Upper lobe of left lung (tissue), 4 donors: ENCODE measurements at regions not wholly inside any gene's neighbourhood (a gene's known extent, or its start where the extent isn't known, plus 50 kb on each side); places are given as distances from the start of the nearest gene placed in this dataset.

Source experiments
- POLR2A ChIP-seq, 4 donors: fragments of 450-650 bp; IDR thresholded peaks; one replicate each; pipeline ENCODE4 v1.5.1; 2016 to 2017; ENCODE audit warnings: antibody characterized with exemption in 4 of 4, mild to moderate bottlenecking in 2 of 4
- POLR2AphosphoS5 ChIP-seq, 2 donors: sonication (generic); formaldehyde crosslinking; IDR thresholded peaks; one replicate each; pipeline ENCODE4 v1.5.1; 2017; ENCODE audit warnings: antibody characterized with exemption in 2 of 2
- TF ChIP-seq, protein P1 (sequence below), 6 experiments: fragments of 450-650 bp in 4 of 6; fragments of 200-600 bp in 2 of 6; sonication (generic) in 2 of 6; IDR thresholded peaks; one replicate each; pipeline ENCODE4 v1.5.1; 2016 to 2019; ENCODE audit warnings: antibody characterized with exemption in 6 of 6

DNA sequence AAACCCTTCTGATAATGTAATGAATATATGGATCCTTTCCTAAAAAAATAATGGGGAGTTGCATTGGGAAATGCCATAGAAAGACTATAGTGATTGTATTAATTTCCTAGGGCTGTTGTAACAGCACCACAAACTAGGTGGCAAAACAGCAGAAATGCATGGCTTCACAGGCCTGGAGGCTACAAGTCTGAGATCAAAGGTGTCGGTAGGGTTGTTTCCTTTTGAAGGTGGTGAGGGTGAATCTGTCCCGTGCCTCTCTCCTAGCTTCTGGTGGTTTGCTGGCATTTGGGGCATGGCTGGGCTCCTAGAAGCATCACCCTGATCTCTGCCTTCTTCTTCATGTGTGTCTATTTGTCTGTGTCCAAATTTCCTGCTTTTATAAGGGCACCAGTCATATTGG, 149.7 kb downstream of the INHBB start:
- TF ChIP-seq, protein P1, sequence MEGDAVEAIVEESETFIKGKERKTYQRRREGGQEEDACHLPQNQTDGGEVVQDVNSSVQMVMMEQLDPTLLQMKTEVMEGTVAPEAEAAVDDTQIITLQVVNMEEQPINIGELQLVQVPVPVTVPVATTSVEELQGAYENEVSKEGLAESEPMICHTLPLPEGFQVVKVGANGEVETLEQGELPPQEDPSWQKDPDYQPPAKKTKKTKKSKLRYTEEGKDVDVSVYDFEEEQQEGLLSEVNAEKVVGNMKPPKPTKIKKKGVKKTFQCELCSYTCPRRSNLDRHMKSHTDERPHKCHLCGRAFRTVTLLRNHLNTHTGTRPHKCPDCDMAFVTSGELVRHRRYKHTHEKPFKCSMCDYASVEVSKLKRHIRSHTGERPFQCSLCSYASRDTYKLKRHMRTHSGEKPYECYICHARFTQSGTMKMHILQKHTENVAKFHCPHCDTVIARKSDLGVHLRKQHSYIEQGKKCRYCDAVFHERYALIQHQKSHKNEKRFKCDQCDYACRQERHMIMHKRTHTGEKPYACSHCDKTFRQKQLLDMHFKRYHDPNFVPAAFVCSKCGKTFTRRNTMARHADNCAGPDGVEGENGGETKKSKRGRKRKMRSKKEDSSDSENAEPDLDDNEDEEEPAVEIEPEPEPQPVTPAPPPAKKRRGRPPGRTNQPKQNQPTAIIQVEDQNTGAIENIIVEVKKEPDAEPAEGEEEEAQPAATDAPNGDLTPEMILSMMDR (IDR thresholded peaks at IDR 0.05) = no peak
- TF ChIP-seq POLR2A (IDR thresholded peaks at IDR 0.05) (no peak), POLR2AphosphoS5 (IDR thresholded peaks at IDR 0.05) (no peak)
